ENCODE measurements at regions not wholly inside any gene's neighbourhood (a gene's known extent, or its start where the extent isn't known, plus 50 kb on each side); places are given as distances from the start of the nearest gene placed in this dataset.

GRCh38 chr20:51318058-51318949, 224.2 kb downstream of the NFATC2 start:
- H3K9me3 ChIP-seq (ENCODE audit: low read depth, low read length), result peaks cover 3% of the 10 kb centered on the region
- no peak overlapping the region for H3K27ac ChIP-seq (ENCODE audit: low read depth, low read length)
- H3K4me3 ChIP-seq (ENCODE audit: insufficient read depth, low read length), result no peak overlapping the region
- H3K79me2 ChIP-seq (ENCODE audit: insufficient read depth, low read length), result no peaks in the 10 kb centered on the region
- H3K4me1 ChIP-seq (ENCODE audit: insufficient read depth, low read length), result no peaks in the 10 kb centered on the region
- no peak overlapping the region for H3K4me2 ChIP-seq (ENCODE audit: insufficient read depth, low read length)
- TF ChIP-seq CTCF (IDR thresholded peaks at IDR 0.05; ENCODE audit: extremely low read depth, low read depth, low read length), result peak; percentile 59
- no peak overlapping the region for H2AFZ ChIP-seq (ENCODE audit: low read length)
- no peaks in the 10 kb centered on the region for H3K36me3 ChIP-seq (ENCODE audit: insufficient read depth, low read length)
- no peaks in the 10 kb centered on the region for H4K20me1 ChIP-seq (ENCODE audit: insufficient read depth, low read length)
- no peak for DNase-seq (ENCODE audit: insufficient read length, low spot score, missing footprints)
- H3K27me3 ChIP-seq (ENCODE audit: insufficient read depth, low read length), result no peaks in the 10 kb centered on the region

- no peak overlapping the region for H3K27ac ChIP-seq (ENCODE audit: low read depth, low read length)
- H3K27me3 ChIP-seq (ENCODE audit: insufficient read depth, low read length), result no peaks in the 10 kb centered on the region
- peak; percentile 56 for DNase-seq (ENCODE audit: insufficient read length, low spot score, missing footprints)
- H3K36me3 ChIP-seq (ENCODE audit: insufficient read depth, low read length), result no peaks in the 10 kb centered on the region
- TF ChIP-seq CTCF (IDR thresholded peaks at IDR 0.05; ENCODE audit: extremely low read depth, low read depth, low read length), result no peak
- H2AFZ ChIP-seq (ENCODE audit: low read length), result no peak overlapping the region
- H3K79me2 ChIP-seq (ENCODE audit: insufficient read depth, low read length), result no peaks in the 10 kb centered on the region
- H3K4me3 ChIP-seq (ENCODE audit: insufficient read depth, low read length), result no peak overlapping the region
- H4K20me1 ChIP-seq (ENCODE audit: insufficient read depth, low read length), result no peaks in the 10 kb centered on the region
- peaks cover 3% of the 10 kb centered on the region for H3K9me3 ChIP-seq (ENCODE audit: low read depth, low read length)
- no peak overlapping the region for H3K4me2 ChIP-seq (ENCODE audit: insufficient read depth, low read length)
- H3K4me1 ChIP-seq (ENCODE audit: insufficient read depth, low read length), result no peaks in the 10 kb centered on the region
Observed at GRCh38 chr20:51315390-51315789, 227.1 kb downstream of the NFATC2 start.

DNA sequence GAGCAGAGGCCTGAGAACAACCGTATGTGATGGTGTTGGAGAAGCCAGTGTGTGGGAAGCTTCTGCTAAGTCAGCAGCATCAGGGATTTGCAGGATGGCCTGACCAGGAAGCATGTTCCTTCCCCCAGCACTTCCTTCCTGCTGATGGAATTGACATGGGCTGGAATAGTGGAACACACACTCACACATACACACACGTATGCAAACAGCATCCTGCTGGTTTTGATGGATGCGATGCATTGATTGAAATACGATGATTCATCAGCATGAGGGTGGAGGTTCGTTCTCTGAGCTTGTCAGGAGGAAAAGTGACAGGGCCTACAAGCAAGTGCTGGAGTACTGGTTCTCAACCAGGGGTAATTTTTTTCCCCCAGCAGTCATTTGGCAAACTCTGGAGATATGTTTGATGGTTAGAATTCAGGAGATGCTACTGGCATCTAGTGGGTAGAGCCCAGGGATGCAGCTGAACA, 229.1 kb downstream of the NFATC2 start:
- no peaks in the 10 kb centered on the region for H3K36me3 ChIP-seq (ENCODE audit: insufficient read depth, low read length)
- H3K9me3 ChIP-seq (ENCODE audit: low read depth, low read length), result peaks cover 3% of the 10 kb centered on the region
- H3K4me1 ChIP-seq (ENCODE audit: insufficient read depth, low read length), result no peaks in the 10 kb centered on the region
- no peak overlapping the region for H3K4me2 ChIP-seq (ENCODE audit: insufficient read depth, low read length)
- H4K20me1 ChIP-seq (ENCODE audit: insufficient read depth, low read length), result no peaks in the 10 kb centered on the region
- peak; percentile 46 for DNase-seq (ENCODE audit: insufficient read length, low spot score, missing footprints)
- H2AFZ ChIP-seq (ENCODE audit: low read length), result no peak overlapping the region
- H3K27me3 ChIP-seq (ENCODE audit: insufficient read depth, low read length), result no peaks in the 10 kb centered on the region
- no peaks in the 10 kb centered on the region for H3K79me2 ChIP-seq (ENCODE audit: insufficient read depth, low read length)
- no peak overlapping the region for H3K27ac ChIP-seq (ENCODE audit: low read depth, low read length)
- peak; percentile 8 for TF ChIP-seq CTCF (IDR thresholded peaks at IDR 0.05; ENCODE audit: extremely low read depth, low read depth, low read length)
- H3K4me3 ChIP-seq (ENCODE audit: insufficient read depth, low read length), result no peak overlapping the region

DNA sequence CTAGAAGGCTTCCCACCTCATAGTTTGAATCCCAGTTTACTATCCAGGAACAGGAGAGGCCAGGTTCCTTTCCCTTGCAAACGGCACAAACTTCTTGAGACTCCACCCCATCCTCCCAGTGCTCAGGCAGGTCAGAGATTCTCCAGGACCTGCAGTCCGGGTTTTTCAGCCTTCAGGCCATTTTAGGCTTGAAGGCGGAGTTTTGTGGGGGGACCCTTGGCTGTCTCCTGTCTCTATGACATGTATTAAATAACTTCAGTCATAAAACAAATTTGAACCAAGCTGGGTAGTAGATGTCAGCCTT, 230.1 kb downstream of the NFATC2 start:
- no peak for TF ChIP-seq CTCF (IDR thresholded peaks at IDR 0.05; ENCODE audit: extremely low read depth, low read depth, low read length)
- H3K4me3 ChIP-seq (ENCODE audit: insufficient read depth, low read length), result no peak overlapping the region
- H2AFZ ChIP-seq (ENCODE audit: low read length), result no peak overlapping the region
- H3K79me2 ChIP-seq (ENCODE audit: insufficient read depth, low read length), result no peaks in the 10 kb centered on the region
- no peak overlapping the region for H3K4me2 ChIP-seq (ENCODE audit: insufficient read depth, low read length)
- DNase-seq (ENCODE audit: insufficient read length, low spot score, missing footprints), result no peak
- H3K27ac ChIP-seq (ENCODE audit: low read depth, low read length), result no peak overlapping the region
- H4K20me1 ChIP-seq (ENCODE audit: insufficient read depth, low read length), result no peaks in the 10 kb centered on the region
- H3K27me3 ChIP-seq (ENCODE audit: insufficient read depth, low read length), result no peaks in the 10 kb centered on the region
- H3K9me3 ChIP-seq (ENCODE audit: low read depth, low read length), result peaks cover 3% of the 10 kb centered on the region
- H3K36me3 ChIP-seq (ENCODE audit: insufficient read depth, low read length), result no peaks in the 10 kb centered on the region
- no peaks in the 10 kb centered on the region for H3K4me1 ChIP-seq (ENCODE audit: insufficient read depth, low read length)

All from osteoblast (primary cell).